A549 (cell line): ENCODE measurements at regions not wholly inside any gene's neighbourhood (a gene's known extent, or its start where the extent isn't known, plus 50 kb on each side); places are given as distances from the start of the nearest gene placed in this dataset.

Source experiments
- ATAC-seq, 2 experiments: fragments of 200-7000 bp in 1 of 2; fragments of >200 bp in 1 of 2; cut with Nextera tagmentation in 1 of 2; cut with Tn5 transposase in 1 of 2; 3 replicates each; pipeline versions ENCODE4 v1.8.0 to v1.9.1; 2018 to 2020; ENCODE audit warnings: mild to moderate bottlenecking in 1 of 2, moderate library complexity in 1 of 2
- CTCF ChIA-PET: fragments of 300-600 bp; sonication (Branson Sonifier 250); formaldehyde crosslinking; extraction: SDS; loops from one replicate; lab custom pipeline; 2021; ENCODE audit warnings: antibody characterized with exemption, inconsistent platforms; lab: Yijun Ruan, JAX
- POLR2A ChIA-PET: fragments of 350-600 bp; formaldehyde crosslinking; extraction: SDS; loops from one replicate; lab custom pipeline; 2021; ENCODE audit warnings: antibody characterized with exemption, inconsistent platforms; lab: Yijun Ruan, JAX
- DNase-seq, 2 experiments: peaks; one replicate each; pipeline versions ENCODE4 v3.0.0 to v3.0.0-alpha.2; 2011 to 2016; ENCODE audit warnings: low read depth in 1 of 2, low spot score in 1 of 2
- FAIRE-seq: peaks from 2 replicates; lab custom pipeline; 2011; peaks lifted over from hg19 to GRCh38; lab: Jason Lieb, UNC
- H3K27ac ChIP-seq, 2 experiments: fragments of >200 bp; sonication (Bioruptor Twin); formaldehyde crosslinking; 3 replicates each; pipeline ENCODE4 v1.5.1; 2016 to 2017
- H3K4me1 ChIP-seq: fragments of >200 bp; sonication (Bioruptor Twin); formaldehyde crosslinking; 3 replicates; pipeline ENCODE4 v1.6.1; 2016
- H3K4me2 ChIP-seq: fragments of >200 bp; sonication (Bioruptor Twin); formaldehyde crosslinking; 3 replicates; pipeline ENCODE4 v1.6.1; 2016
- H3K4me3 ChIP-seq: fragments of >200 bp; sonication (Bioruptor Twin); formaldehyde crosslinking; 3 replicates; pipeline ENCODE4 v1.5.1; 2016
- H3K9me3 ChIP-seq: fragments of >200 bp; sonication (Bioruptor Twin); formaldehyde crosslinking; 3 replicates; pipeline ENCODE4 v1.6.1; 2016
- BCL3 ChIP-seq: fragments of >200 bp; sonication (Bioruptor Twin); formaldehyde crosslinking; IDR thresholded peaks from 3 replicates; pipeline ENCODE4 v1.6.1; 2016
- CHD2 ChIP-seq: fragments of 150-350 bp; IDR thresholded peaks from 2 replicates; pipeline ENCODE4 v1.6.1; 2014; ENCODE audit warnings: low read length; ENCODE audit not compliant: partially characterized antibody
- CHD4 ChIP-seq: fragments of 200-600 bp; sonication (generic); IDR thresholded peaks from 2 replicates; pipeline ENCODE4 v1.6.1; 2016; ENCODE audit warnings: antibody characterized with exemption, mild to moderate bottlenecking, borderline replicate concordance
- EP300 ChIP-seq, 2 experiments: fragments of >200 bp; sonication (Bioruptor Twin); formaldehyde crosslinking; IDR thresholded peaks; 2 replicates in 1 of 2; 3 replicates in 1 of 2; pipeline ENCODE4 v1.6.1; 2016 to 2017
- FOSB ChIP-seq: fragments of 250-450 bp; sonication (Bioruptor Pico); IDR thresholded peaks from 2 replicates; pipeline ENCODE4 v1.5.0; 2020; ENCODE audit warnings: mild to moderate bottlenecking, moderate library complexity
- FOSL2 ChIP-seq, 2 experiments: fragments of 450-650 bp in 1 of 2; fragments of >200 bp in 1 of 2; sonication (Bioruptor Twin) in 1 of 2; formaldehyde crosslinking; IDR thresholded peaks; 2 replicates each; pipeline versions ENCODE4 v1.5.0 to v1.6.1; 2016 to 2020; ENCODE audit warnings: mild to moderate bottlenecking in 1 of 2, moderate library complexity in 1 of 2
- GATA3 ChIP-seq: IDR thresholded peaks from 2 replicates; pipeline ENCODE4 v1.6.1; 2012; ENCODE audit warnings: borderline replicate concordance
- HOXB5 ChIP-seq: fragments of 250-450 bp; sonication (Bioruptor Pico); IDR thresholded peaks from 2 replicates; pipeline ENCODE4 v1.5.0; 2020; ENCODE audit warnings: mild to moderate bottlenecking, moderate library complexity
- JUNB ChIP-seq: fragments of >200 bp; sonication (Bioruptor Twin); formaldehyde crosslinking; IDR thresholded peaks from 2 replicates; pipeline ENCODE4 v1.6.1; 2016
- KDM1A ChIP-seq: fragments of 200-600 bp; sonication (generic); IDR thresholded peaks from 2 replicates; pipeline ENCODE4 v1.6.1; 2016; ENCODE audit warnings: low read depth, mild to moderate bottlenecking
- NPAS2 ChIP-seq: fragments of 250-450 bp; sonication (Bioruptor Pico); IDR thresholded peaks from 2 replicates; pipeline ENCODE4 v1.8.0; 2022; ENCODE audit warnings: mild to moderate bottlenecking, moderate library complexity, borderline replicate concordance
- RAD21 ChIP-seq, 2 experiments: fragments of >200 bp in 1 of 2; sonication (Bioruptor Twin) in 1 of 2; formaldehyde crosslinking in 1 of 2; IDR thresholded peaks in 1 of 2; conservative IDR thresholded peaks in 1 of 2; 2 replicates in 1 of 2; 3 replicates in 1 of 2; pipeline ENCODE4 v1.6.1; 2012 to 2018; ENCODE audit warnings: inconsistent platforms in 1 of 2
- RARB ChIP-seq: fragments of 250-450 bp; sonication (Bioruptor Pico); IDR thresholded peaks from 2 replicates; pipeline ENCODE4 v1.8.0; 2021; ENCODE audit warnings: mild to moderate bottlenecking, moderate library complexity
- RFX5 ChIP-seq: fragments of 450-650 bp; IDR thresholded peaks from 2 replicates; pipeline ENCODE4 v1.7.1; 2014; ENCODE audit warnings: antibody characterized with exemption, mild to moderate bottlenecking, moderate library complexity
- TP53 ChIP-seq: fragments of 250-450 bp; sonication (Bioruptor Pico); IDR thresholded peaks from 2 replicates; pipeline ENCODE4 v1.5.0; 2021; ENCODE audit warnings: mild to moderate bottlenecking, moderate library complexity
- ZC3H11A ChIP-seq: fragments of 450-650 bp; IDR thresholded peaks from 2 replicates; pipeline ENCODE4 v1.6.1; 2014; ENCODE audit warnings: antibody characterized with exemption, mild to moderate bottlenecking
- ZFP36 ChIP-seq: fragments of 450-650 bp; IDR thresholded peaks from 2 replicates; pipeline ENCODE4 v1.6.1; 2014; ENCODE audit warnings: borderline replicate concordance; ENCODE audit not compliant: partially characterized antibody
- ZSCAN20 ChIP-seq: fragments of 250-450 bp; sonication (Bioruptor Pico); IDR thresholded peaks from 2 replicates; pipeline ENCODE4 v1.8.0; 2022; ENCODE audit warnings: mild to moderate bottlenecking, moderate library complexity
- WGBS: methylation state at CpG from one replicate; pipeline ENCODE4 v1.1.6; 2017; ENCODE audit errors: missing lambda C conversion rate; 5-methylcytosine and 5-hydroxymethylcytosine counted together
- TF ChIP-seq, protein P1 (sequence below): IDR thresholded peaks from 2 replicates; pipeline ENCODE4 v1.6.1; 2012; ENCODE audit warnings: low read depth, borderline replicate concordance
- TF ChIP-seq, protein P2 (sequence below): fragments of 200-600 bp; sonication (generic); IDR thresholded peaks from 2 replicates; pipeline ENCODE4 v1.6.1; 2016; ENCODE audit warnings: antibody characterized with exemption, mild to moderate bottlenecking, moderate library complexity
- TF ChIP-seq, protein P3 (sequence below): fragments of >200 bp; sonication (Bioruptor Twin); formaldehyde crosslinking; IDR thresholded peaks from 3 replicates; pipeline ENCODE4 v1.5.1; 2016

GRCh38 chr2:3129867-3130266 is 247.8 kb downstream of the EIPR1 start:
- Histone ChIP-seq H3K9me3 (0 out of 3 replicates have a peak, but pooled peaks cover 9% of the 10 kb centered on the region), H3K4me3 (no peak overlapping the region), H3K4me2 (no peak overlapping the region), H3K4me1 (no peaks in the 10 kb centered on the region)
- no peak for FAIRE-seq
- CTCF ChIA-PET = interaction anchor here (1.3 kb wide), 1 partner anchor 10 kb away, joined by 3 read pairs; no protein-coding TSS in a partner anchor
- no peak for DNase-seq
- POLR2A ChIA-PET = no interaction called here
- TF ChIP-seq ZFP36 = no peak
- TF ChIP-seq, all 56 proteins: peak for 0
- no peak for ATAC-seq
- 37% methylated on average over 6 of the region's 6 CpGs for WGBS
- H3K27ac ChIP-seq = no peak overlapping the region

GRCh38 chr2:3128786-3129185 is 248.8 kb downstream of the EIPR1 start:
- H3K9me3 ChIP-seq = 0 out of 3 replicates have a peak, but pooled peaks cover 4% of the 10 kb centered on the region
- ATAC-seq (no peak), DNase-seq (no peak), FAIRE-seq (no peak)
- ChIA-PET POLR2A (no interaction called here), CTCF (no interaction called here)
- H3K4me3 ChIP-seq = no peak overlapping the region
- WGBS = 82% methylated on average over 7 of the region's 7 CpGs
- TF ChIP-seq HOXB5 (CRISPR knock-in tag) (no peak), BCL3 (no peak), TP53 (CRISPR knock-in tag) (no peak)
- TF ChIP-seq, protein P1, sequence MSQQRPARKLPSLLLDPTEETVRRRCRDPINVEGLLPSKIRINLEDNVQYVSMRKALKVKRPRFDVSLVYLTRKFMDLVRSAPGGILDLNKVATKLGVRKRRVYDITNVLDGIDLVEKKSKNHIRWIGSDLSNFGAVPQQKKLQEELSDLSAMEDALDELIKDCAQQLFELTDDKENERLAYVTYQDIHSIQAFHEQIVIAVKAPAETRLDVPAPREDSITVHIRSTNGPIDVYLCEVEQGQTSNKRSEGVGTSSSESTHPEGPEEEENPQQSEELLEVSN = no peak
- H3K4me2 ChIP-seq = no peak overlapping the region
- no peak overlapping the region for H3K27ac ChIP-seq
- H3K4me1 ChIP-seq = no peaks in the 10 kb centered on the region

GRCh38 chr2:3127710-3128109 is 249.9 kb downstream of the EIPR1 start:
- ChIA-PET POLR2A (no interaction called here), CTCF (no interaction called here)
- no peak for TF ChIP-seq CHD2
- WGBS = 38% methylated on average over 5 of the region's 5 CpGs
- DNase-seq = no peak
- no peak for FAIRE-seq
- Histone ChIP-seq H3K9me3 (no peaks in the 10 kb centered on the region), H3K4me1 (no peaks in the 10 kb centered on the region), H3K4me3 (no peak overlapping the region), H3K27ac (no peak overlapping the region), H3K4me2 (no peak overlapping the region)
- no peak for ATAC-seq

DNA sequence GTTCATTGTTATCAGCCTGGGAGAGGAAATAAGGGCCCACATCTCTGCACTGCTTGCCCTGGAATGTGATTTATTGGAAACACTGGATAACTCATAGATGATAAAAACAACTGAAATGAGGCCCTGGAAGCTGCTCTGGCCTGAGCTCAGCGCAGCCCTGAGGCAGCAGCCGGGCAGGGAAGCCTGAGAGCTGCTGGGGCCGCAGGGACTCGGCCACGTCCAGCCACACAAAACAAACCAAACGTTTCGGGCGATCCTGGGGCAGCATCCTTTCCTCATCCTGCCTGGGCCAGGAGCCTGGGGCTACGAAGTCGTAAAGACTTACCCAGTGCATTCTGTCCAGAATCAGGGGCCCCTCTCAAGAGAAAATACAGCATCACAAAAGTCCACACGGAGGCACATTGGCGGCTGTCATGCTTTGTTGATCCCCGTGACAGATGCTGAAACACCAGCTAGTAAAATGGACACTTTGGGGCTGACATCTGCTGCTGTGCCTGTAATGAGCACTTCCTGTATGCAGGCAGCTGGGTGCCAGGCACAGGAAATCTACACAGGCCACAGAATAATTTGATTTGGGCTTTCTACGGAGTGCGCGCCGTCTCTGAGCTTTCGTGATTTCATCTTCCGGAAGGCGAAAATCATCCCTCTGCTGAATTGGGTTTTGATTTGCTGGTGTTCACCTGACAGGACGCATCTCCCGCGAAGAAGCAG is 250.6 kb downstream of the EIPR1 start:
- no peak overlapping the region for H3K4me2 ChIP-seq
- DNase-seq (no peak), FAIRE-seq (no peak), ATAC-seq (0 out of 6 replicates have a peak, but pooled peaks of 1 of the 2 experiments have one; percentile 9)
- ChIA-PET CTCF (no interaction called here), POLR2A (no interaction called here)
- 66% methylated on average over 23 of the region's 23 CpGs for WGBS
- H3K27ac ChIP-seq = no peak overlapping the region
- no peaks in the 10 kb centered on the region for H3K4me1 ChIP-seq
- H3K4me3 ChIP-seq = no peak overlapping the region
- H3K9me3 ChIP-seq = no peaks in the 10 kb centered on the region
- TF ChIP-seq, protein P1 = no peak
- no peak for TF ChIP-seq ZSCAN20 (CRISPR knock-in tag)
- no peak for TF ChIP-seq FOSB (CRISPR knock-in tag)
- TF ChIP-seq KDM1A = no peak
- no peak for TF ChIP-seq RARB
- no peak for TF ChIP-seq EP300 (IDR thresholded peaks at IDR 0.05)
- TF ChIP-seq RAD21 (conservative IDR thresholded peaks at IDR 0.05 in 1 of 2, IDR thresholded peaks at IDR 0.05 in 1 of 2) = no peak
- no peak for TF ChIP-seq JUNB
- no peak for TF ChIP-seq GATA3
- TF ChIP-seq, protein P2, sequence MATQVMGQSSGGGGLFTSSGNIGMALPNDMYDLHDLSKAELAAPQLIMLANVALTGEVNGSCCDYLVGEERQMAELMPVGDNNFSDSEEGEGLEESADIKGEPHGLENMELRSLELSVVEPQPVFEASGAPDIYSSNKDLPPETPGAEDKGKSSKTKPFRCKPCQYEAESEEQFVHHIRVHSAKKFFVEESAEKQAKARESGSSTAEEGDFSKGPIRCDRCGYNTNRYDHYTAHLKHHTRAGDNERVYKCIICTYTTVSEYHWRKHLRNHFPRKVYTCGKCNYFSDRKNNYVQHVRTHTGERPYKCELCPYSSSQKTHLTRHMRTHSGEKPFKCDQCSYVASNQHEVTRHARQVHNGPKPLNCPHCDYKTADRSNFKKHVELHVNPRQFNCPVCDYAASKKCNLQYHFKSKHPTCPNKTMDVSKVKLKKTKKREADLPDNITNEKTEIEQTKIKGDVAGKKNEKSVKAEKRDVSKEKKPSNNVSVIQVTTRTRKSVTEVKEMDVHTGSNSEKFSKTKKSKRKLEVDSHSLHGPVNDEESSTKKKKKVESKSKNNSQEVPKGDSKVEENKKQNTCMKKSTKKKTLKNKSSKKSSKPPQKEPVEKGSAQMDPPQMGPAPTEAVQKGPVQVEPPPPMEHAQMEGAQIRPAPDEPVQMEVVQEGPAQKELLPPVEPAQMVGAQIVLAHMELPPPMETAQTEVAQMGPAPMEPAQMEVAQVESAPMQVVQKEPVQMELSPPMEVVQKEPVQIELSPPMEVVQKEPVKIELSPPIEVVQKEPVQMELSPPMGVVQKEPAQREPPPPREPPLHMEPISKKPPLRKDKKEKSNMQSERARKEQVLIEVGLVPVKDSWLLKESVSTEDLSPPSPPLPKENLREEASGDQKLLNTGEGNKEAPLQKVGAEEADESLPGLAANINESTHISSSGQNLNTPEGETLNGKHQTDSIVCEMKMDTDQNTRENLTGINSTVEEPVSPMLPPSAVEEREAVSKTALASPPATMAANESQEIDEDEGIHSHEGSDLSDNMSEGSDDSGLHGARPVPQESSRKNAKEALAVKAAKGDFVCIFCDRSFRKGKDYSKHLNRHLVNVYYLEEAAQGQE = no peak
- TF ChIP-seq ZC3H11A = no peak
- TF ChIP-seq CHD4 = no peak
- TF ChIP-seq RFX5 = no peak
- TF ChIP-seq, protein P3, sequence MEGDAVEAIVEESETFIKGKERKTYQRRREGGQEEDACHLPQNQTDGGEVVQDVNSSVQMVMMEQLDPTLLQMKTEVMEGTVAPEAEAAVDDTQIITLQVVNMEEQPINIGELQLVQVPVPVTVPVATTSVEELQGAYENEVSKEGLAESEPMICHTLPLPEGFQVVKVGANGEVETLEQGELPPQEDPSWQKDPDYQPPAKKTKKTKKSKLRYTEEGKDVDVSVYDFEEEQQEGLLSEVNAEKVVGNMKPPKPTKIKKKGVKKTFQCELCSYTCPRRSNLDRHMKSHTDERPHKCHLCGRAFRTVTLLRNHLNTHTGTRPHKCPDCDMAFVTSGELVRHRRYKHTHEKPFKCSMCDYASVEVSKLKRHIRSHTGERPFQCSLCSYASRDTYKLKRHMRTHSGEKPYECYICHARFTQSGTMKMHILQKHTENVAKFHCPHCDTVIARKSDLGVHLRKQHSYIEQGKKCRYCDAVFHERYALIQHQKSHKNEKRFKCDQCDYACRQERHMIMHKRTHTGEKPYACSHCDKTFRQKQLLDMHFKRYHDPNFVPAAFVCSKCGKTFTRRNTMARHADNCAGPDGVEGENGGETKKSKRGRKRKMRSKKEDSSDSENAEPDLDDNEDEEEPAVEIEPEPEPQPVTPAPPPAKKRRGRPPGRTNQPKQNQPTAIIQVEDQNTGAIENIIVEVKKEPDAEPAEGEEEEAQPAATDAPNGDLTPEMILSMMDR = no peak
- no peak for TF ChIP-seq FOSL2 (IDR thresholded peaks at IDR 0.05)
- no peak for TF ChIP-seq FOSL2 (CRISPR knock-in tag; IDR thresholded peaks at IDR 0.05)
- no peak for TF ChIP-seq NPAS2 (CRISPR knock-in tag)
